VCaP (cell line): ENCODE measurements at regions not wholly inside any gene's neighbourhood (a gene's known extent, or its start where the extent isn't known, plus 50 kb on each side); places are given as distances from the start of the nearest gene placed in this dataset.

ENCODE experiments used
- H3K27ac ChIP-seq: fragments of 450-650 bp; 2 replicates; pipeline ENCODE4 v1.5.1; 2017
- TF ChIP-seq, protein P1 (sequence below): fragments of 450-650 bp; conservative IDR thresholded peaks from 2 replicates; pipeline ENCODE4 v1.5.1; 2017; ENCODE audit warnings: mild to moderate bottlenecking, moderate library complexity

DNA sequence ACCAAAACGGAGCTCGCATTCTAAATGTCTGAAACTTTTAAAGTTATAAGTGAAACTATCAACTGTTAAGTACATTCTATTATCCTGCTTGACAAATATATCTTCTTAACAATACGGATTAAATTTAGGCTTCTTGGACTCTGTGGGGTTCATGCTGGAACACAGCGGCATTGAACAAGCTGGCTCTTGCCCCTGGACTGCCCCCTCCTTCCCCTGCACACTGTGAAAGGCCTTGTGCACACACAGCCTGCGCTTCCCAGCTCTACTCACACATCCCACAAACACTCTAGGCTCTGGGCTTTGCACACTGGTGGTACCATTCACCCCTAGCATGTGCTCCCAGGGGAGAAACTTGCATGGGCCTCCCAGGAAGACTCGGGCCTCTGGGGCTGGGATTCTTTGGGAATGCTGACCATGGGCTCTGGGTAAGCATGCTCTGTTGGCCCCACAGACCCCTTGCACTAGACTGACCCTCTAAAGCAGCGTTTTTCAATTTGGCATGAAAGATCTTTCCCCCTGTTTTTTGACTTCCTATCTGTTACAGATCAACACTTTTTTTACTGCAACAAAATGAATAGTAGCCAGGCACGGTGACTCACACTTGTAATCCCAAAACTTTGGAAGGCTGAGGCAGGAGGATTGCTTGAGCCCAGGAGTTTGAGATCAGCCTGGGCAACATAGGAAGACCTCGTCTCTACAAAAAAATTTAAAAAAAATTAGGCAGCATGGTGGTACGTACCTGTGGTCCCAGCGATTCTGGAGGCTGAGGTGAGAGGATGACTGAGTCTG lies 96.2 kb upstream of the CPM start:
- TF ChIP-seq, protein P1, sequence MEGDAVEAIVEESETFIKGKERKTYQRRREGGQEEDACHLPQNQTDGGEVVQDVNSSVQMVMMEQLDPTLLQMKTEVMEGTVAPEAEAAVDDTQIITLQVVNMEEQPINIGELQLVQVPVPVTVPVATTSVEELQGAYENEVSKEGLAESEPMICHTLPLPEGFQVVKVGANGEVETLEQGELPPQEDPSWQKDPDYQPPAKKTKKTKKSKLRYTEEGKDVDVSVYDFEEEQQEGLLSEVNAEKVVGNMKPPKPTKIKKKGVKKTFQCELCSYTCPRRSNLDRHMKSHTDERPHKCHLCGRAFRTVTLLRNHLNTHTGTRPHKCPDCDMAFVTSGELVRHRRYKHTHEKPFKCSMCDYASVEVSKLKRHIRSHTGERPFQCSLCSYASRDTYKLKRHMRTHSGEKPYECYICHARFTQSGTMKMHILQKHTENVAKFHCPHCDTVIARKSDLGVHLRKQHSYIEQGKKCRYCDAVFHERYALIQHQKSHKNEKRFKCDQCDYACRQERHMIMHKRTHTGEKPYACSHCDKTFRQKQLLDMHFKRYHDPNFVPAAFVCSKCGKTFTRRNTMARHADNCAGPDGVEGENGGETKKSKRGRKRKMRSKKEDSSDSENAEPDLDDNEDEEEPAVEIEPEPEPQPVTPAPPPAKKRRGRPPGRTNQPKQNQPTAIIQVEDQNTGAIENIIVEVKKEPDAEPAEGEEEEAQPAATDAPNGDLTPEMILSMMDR: no peak
- H3K27ac ChIP-seq: no peak overlapping the region

GRCh38 chr12:69030321-69030720 lies 97.3 kb upstream of the CPM start:
- H3K27ac ChIP-seq: no peak overlapping the region
- TF ChIP-seq, protein P1: no peak

GRCh38 chr12:69036533-69036932 lies 103.6 kb upstream of the CPM start:
- no peak overlapping the region for H3K27ac ChIP-seq
- TF ChIP-seq, protein P1: no peak

GRCh38 chr12:69036999-69037398 lies 104.0 kb upstream of the CPM start:
- H3K27ac ChIP-seq: no peak overlapping the region
- TF ChIP-seq, protein P1: no peak

DNA sequence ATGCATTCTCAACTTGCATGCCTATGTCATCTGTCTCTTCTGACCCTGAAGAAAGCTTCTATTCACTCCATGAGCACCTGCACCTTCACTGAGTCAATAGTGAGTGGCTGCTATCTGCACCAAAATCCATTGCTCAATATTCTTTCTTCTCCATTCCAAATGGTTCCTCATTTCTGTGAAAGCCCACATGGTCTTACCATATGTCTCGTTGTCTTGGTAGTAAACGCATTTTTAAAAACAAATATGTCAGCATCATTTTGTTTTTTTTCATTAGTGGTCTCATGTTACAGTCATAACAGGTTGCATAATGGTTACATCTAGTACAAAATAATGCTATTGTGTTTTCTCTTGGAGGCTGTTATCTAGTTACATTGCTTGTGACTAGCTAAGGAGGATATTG lies 106.9 kb upstream of the CPM start:
- TF ChIP-seq, protein P1: no peak
- no peak overlapping the region for H3K27ac ChIP-seq

- H3K27ac ChIP-seq: no peak overlapping the region
- TF ChIP-seq, protein P1: no peak
Measured at GRCh38 chr12:69042557-69042956, 109.6 kb upstream of the CPM start.

DNA sequence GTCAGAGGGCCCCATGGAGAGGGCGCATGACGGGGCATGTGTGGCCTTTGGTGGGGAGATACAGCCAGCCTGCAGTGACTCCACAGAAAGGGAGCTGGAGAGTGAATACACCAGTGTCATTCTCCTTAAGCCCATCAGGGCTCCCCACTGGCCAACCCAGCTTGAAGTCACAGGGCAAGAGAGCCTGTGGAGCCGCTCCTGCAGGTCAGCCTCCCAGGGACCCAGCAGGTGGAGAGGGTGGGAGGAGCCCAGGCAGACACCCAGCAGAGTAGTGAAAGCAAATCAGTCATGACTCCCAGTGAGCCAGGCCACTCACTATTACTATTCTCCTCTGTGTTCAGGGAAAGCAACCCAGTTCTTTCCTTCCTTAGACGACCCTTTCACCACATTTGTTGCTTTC lies 110.0 kb upstream of the CPM start:
- no peak overlapping the region for H3K27ac ChIP-seq
- TF ChIP-seq, protein P1: no peak
